ENCODE measurements at regions not wholly inside any gene's neighbourhood (a gene's known extent, or its start where the extent isn't known, plus 50 kb on each side); places are given as distances from the start of the nearest gene placed in this dataset.

- Histone ChIP-seq H3K9ac (ENCODE audit: low read depth in 1 of 2, low read length in 2 of 2) (no peak overlapping the region), H3K36me3 (ENCODE audit: control insufficient read depth in 1 of 2, insufficient read depth in 2 of 2, low read length in 2 of 2) (no peaks in the 10 kb centered on the region), H3K4me3 (ENCODE audit: low read depth in 1 of 2, low read length in 2 of 2) (no peak overlapping the region), H3K27me3 (ENCODE audit: control insufficient read depth in 1 of 2, insufficient read depth in 2 of 2, low read length in 2 of 2) (no peaks in the 10 kb centered on the region), H3K27ac (ENCODE audit: low read depth, low read length) (no peak overlapping the region), H3K9me3 (ENCODE audit: control insufficient read depth in 1 of 2, low read length in 2 of 2) (no peaks in the 10 kb centered on the region), H3K4me1 (ENCODE audit: control insufficient read depth in 1 of 2, insufficient read depth in 2 of 2, low read length in 2 of 2) (no peaks in the 10 kb centered on the region)
Observed at GRCh38 chr2:163463411-163463810, 272.4 kb downstream of the FIGN start.

- Histone ChIP-seq H3K9ac (ENCODE audit: low read depth in 1 of 2, low read length in 2 of 2) (no peak overlapping the region), H3K36me3 (ENCODE audit: control insufficient read depth in 1 of 2, insufficient read depth in 2 of 2, low read length in 2 of 2) (no peaks in the 10 kb centered on the region), H3K9me3 (ENCODE audit: control insufficient read depth in 1 of 2, low read length in 2 of 2) (no peaks in the 10 kb centered on the region), H3K27ac (ENCODE audit: low read depth, low read length) (no peak overlapping the region), H3K27me3 (ENCODE audit: control insufficient read depth in 1 of 2, insufficient read depth in 2 of 2, low read length in 2 of 2) (no peaks in the 10 kb centered on the region), H3K4me1 (ENCODE audit: control insufficient read depth in 1 of 2, insufficient read depth in 2 of 2, low read length in 2 of 2) (no peaks in the 10 kb centered on the region), H3K4me3 (ENCODE audit: low read depth in 1 of 2, low read length in 2 of 2) (no peak overlapping the region)
Observed at GRCh38 chr2:163462993-163463392, 272.8 kb downstream of the FIGN start.

- no peak overlapping the region for H3K4me3 ChIP-seq (ENCODE audit: low read depth in 1 of 2, low read length in 2 of 2)
- no peaks in the 10 kb centered on the region for H3K4me1 ChIP-seq (ENCODE audit: control insufficient read depth in 1 of 2, insufficient read depth in 2 of 2, low read length in 2 of 2)
- H3K9ac ChIP-seq (ENCODE audit: low read depth in 1 of 2, low read length in 2 of 2) = no peak overlapping the region
- H3K9me3 ChIP-seq (ENCODE audit: control insufficient read depth in 1 of 2, low read length in 2 of 2) = no peaks in the 10 kb centered on the region
- H3K36me3 ChIP-seq (ENCODE audit: control insufficient read depth in 1 of 2, insufficient read depth in 2 of 2, low read length in 2 of 2) = no peaks in the 10 kb centered on the region
- H3K27ac ChIP-seq (ENCODE audit: low read depth, low read length) = no peak overlapping the region
- no peaks in the 10 kb centered on the region for H3K27me3 ChIP-seq (ENCODE audit: control insufficient read depth in 1 of 2, insufficient read depth in 2 of 2, low read length in 2 of 2)
Observed at GRCh38 chr2:163459986-163460385, 275.8 kb downstream of the FIGN start.

GRCh38 chr2:163456953-163457743, 278.7 kb downstream of the FIGN start:
- H3K4me1 ChIP-seq (ENCODE audit: control insufficient read depth in 1 of 2, insufficient read depth in 2 of 2, low read length in 2 of 2) = no peaks in the 10 kb centered on the region
- H3K27ac ChIP-seq (ENCODE audit: low read depth, low read length) = no peak overlapping the region
- no peaks in the 10 kb centered on the region for H3K36me3 ChIP-seq (ENCODE audit: control insufficient read depth in 1 of 2, insufficient read depth in 2 of 2, low read length in 2 of 2)
- no peak overlapping the region for H3K4me3 ChIP-seq (ENCODE audit: low read depth in 1 of 2, low read length in 2 of 2)
- H3K27me3 ChIP-seq (ENCODE audit: control insufficient read depth in 1 of 2, insufficient read depth in 2 of 2, low read length in 2 of 2) = no peaks in the 10 kb centered on the region
- no peaks in the 10 kb centered on the region for H3K9me3 ChIP-seq (ENCODE audit: control insufficient read depth in 1 of 2, low read length in 2 of 2)
- no peak overlapping the region for H3K9ac ChIP-seq (ENCODE audit: low read depth in 1 of 2, low read length in 2 of 2)

- H3K27ac ChIP-seq (ENCODE audit: low read depth, low read length) = no peak overlapping the region
- no peak overlapping the region for H3K9ac ChIP-seq (ENCODE audit: low read depth in 1 of 2, low read length in 2 of 2)
- H3K27me3 ChIP-seq (ENCODE audit: control insufficient read depth in 1 of 2, insufficient read depth in 2 of 2, low read length in 2 of 2) = no peaks in the 10 kb centered on the region
- H3K36me3 ChIP-seq (ENCODE audit: control insufficient read depth in 1 of 2, insufficient read depth in 2 of 2, low read length in 2 of 2) = no peaks in the 10 kb centered on the region
- no peaks in the 10 kb centered on the region for H3K9me3 ChIP-seq (ENCODE audit: control insufficient read depth in 1 of 2, low read length in 2 of 2)
- no peaks in the 10 kb centered on the region for H3K4me1 ChIP-seq (ENCODE audit: control insufficient read depth in 1 of 2, insufficient read depth in 2 of 2, low read length in 2 of 2)
- no peak overlapping the region for H3K4me3 ChIP-seq (ENCODE audit: low read depth in 1 of 2, low read length in 2 of 2)
Observed at GRCh38 chr2:163455815-163456214, 280.0 kb downstream of the FIGN start.

- H3K4me3 ChIP-seq (ENCODE audit: low read depth in 1 of 2, low read length in 2 of 2) = no peak overlapping the region
- no peaks in the 10 kb centered on the region for H3K9me3 ChIP-seq (ENCODE audit: control insufficient read depth in 1 of 2, low read length in 2 of 2)
- no peak overlapping the region for H3K9ac ChIP-seq (ENCODE audit: low read depth in 1 of 2, low read length in 2 of 2)
- no peak overlapping the region for H3K27ac ChIP-seq (ENCODE audit: low read depth, low read length)
- no peaks in the 10 kb centered on the region for H3K27me3 ChIP-seq (ENCODE audit: control insufficient read depth in 1 of 2, insufficient read depth in 2 of 2, low read length in 2 of 2)
- H3K36me3 ChIP-seq (ENCODE audit: control insufficient read depth in 1 of 2, insufficient read depth in 2 of 2, low read length in 2 of 2) = no peaks in the 10 kb centered on the region
- H3K4me1 ChIP-seq (ENCODE audit: control insufficient read depth in 1 of 2, insufficient read depth in 2 of 2, low read length in 2 of 2) = no peaks in the 10 kb centered on the region
Observed at GRCh38 chr2:163453920-163454319, 281.9 kb downstream of the FIGN start.

GRCh38 chr2:163441603-163442002, 294.2 kb downstream of the FIGN start:
- Histone ChIP-seq H3K36me3 (ENCODE audit: control insufficient read depth in 1 of 2, insufficient read depth in 2 of 2, low read length in 2 of 2) (no peaks in the 10 kb centered on the region), H3K27me3 (ENCODE audit: control insufficient read depth in 1 of 2, insufficient read depth in 2 of 2, low read length in 2 of 2) (no peaks in the 10 kb centered on the region), H3K9ac (ENCODE audit: low read depth in 1 of 2, low read length in 2 of 2) (no peak overlapping the region), H3K9me3 (ENCODE audit: control insufficient read depth in 1 of 2, low read length in 2 of 2) (no peaks in the 10 kb centered on the region), H3K27ac (ENCODE audit: low read depth, low read length) (no peak overlapping the region), H3K4me1 (ENCODE audit: control insufficient read depth in 1 of 2, insufficient read depth in 2 of 2, low read length in 2 of 2) (no peaks in the 10 kb centered on the region), H3K4me3 (ENCODE audit: low read depth in 1 of 2, low read length in 2 of 2) (no peak overlapping the region)

- Histone ChIP-seq H3K4me1 (ENCODE audit: control insufficient read depth in 1 of 2, insufficient read depth in 2 of 2, low read length in 2 of 2) (no peaks in the 10 kb centered on the region), H3K27me3 (ENCODE audit: control insufficient read depth in 1 of 2, insufficient read depth in 2 of 2, low read length in 2 of 2) (no peaks in the 10 kb centered on the region), H3K36me3 (ENCODE audit: control insufficient read depth in 1 of 2, insufficient read depth in 2 of 2, low read length in 2 of 2) (no peaks in the 10 kb centered on the region), H3K4me3 (ENCODE audit: low read depth in 1 of 2, low read length in 2 of 2) (no peak overlapping the region), H3K9ac (ENCODE audit: low read depth in 1 of 2, low read length in 2 of 2) (no peak overlapping the region), H3K27ac (ENCODE audit: low read depth, low read length) (no peak overlapping the region), H3K9me3 (ENCODE audit: control insufficient read depth in 1 of 2, low read length in 2 of 2) (no peaks in the 10 kb centered on the region)
Observed at GRCh38 chr2:163436963-163437362, 298.8 kb downstream of the FIGN start.

GRCh38 chr2:163428187-163428586, 307.6 kb downstream of the FIGN start:
- no peak overlapping the region for H3K4me3 ChIP-seq (ENCODE audit: low read depth in 1 of 2, low read length in 2 of 2)
- H3K36me3 ChIP-seq (ENCODE audit: control insufficient read depth in 1 of 2, insufficient read depth in 2 of 2, low read length in 2 of 2) = no peaks in the 10 kb centered on the region
- no peaks in the 10 kb centered on the region for H3K27me3 ChIP-seq (ENCODE audit: control insufficient read depth in 1 of 2, insufficient read depth in 2 of 2, low read length in 2 of 2)
- no peak overlapping the region for H3K27ac ChIP-seq (ENCODE audit: low read depth, low read length)
- H3K9ac ChIP-seq (ENCODE audit: low read depth in 1 of 2, low read length in 2 of 2) = no peak overlapping the region
- H3K4me1 ChIP-seq (ENCODE audit: control insufficient read depth in 1 of 2, insufficient read depth in 2 of 2, low read length in 2 of 2) = no peaks in the 10 kb centered on the region
- no peaks in the 10 kb centered on the region for H3K9me3 ChIP-seq (ENCODE audit: control insufficient read depth in 1 of 2, low read length in 2 of 2)

- H3K9ac ChIP-seq (ENCODE audit: low read depth in 1 of 2, low read length in 2 of 2) = no peak overlapping the region
- H3K36me3 ChIP-seq (ENCODE audit: control insufficient read depth in 1 of 2, insufficient read depth in 2 of 2, low read length in 2 of 2) = no peaks in the 10 kb centered on the region
- no peak overlapping the region for H3K4me3 ChIP-seq (ENCODE audit: low read depth in 1 of 2, low read length in 2 of 2)
- H3K27me3 ChIP-seq (ENCODE audit: control insufficient read depth in 1 of 2, insufficient read depth in 2 of 2, low read length in 2 of 2) = no peaks in the 10 kb centered on the region
- H3K9me3 ChIP-seq (ENCODE audit: control insufficient read depth in 1 of 2, low read length in 2 of 2) = no peaks in the 10 kb centered on the region
- no peak overlapping the region for H3K27ac ChIP-seq (ENCODE audit: low read depth, low read length)
- no peaks in the 10 kb centered on the region for H3K4me1 ChIP-seq (ENCODE audit: control insufficient read depth in 1 of 2, insufficient read depth in 2 of 2, low read length in 2 of 2)
Observed at GRCh38 chr2:163420604-163421003, 315.2 kb downstream of the FIGN start.
